IMR-90 (cell line): ENCODE measurements at regions not wholly inside any gene's neighbourhood (a gene's known extent, or its start where the extent isn't known, plus 50 kb on each side); places are given as distances from the start of the nearest gene placed in this dataset.

ENCODE experiments used
- CHD1 ChIP-seq: IDR thresholded peaks from 2 replicates; pipeline ENCODE4 v1.6.1; 2012; ENCODE audit warnings: low read depth, low read length, improper control_type of control experiment
- CTCF ChIP-seq: conservative IDR thresholded peaks from 2 replicates; pipeline ENCODE4 v1.5.1; 2012; ENCODE audit warnings: mild to moderate bottlenecking, low read depth, low read length, improper control_type of control experiment
- NFE2L2 ChIP-seq: fragments of 150-350 bp; IDR thresholded peaks from 2 replicates; pipeline ENCODE4 v1.6.1; 2016; ENCODE audit warnings: low read depth, mild to moderate bottlenecking, low read length
- POLR2A ChIP-seq: IDR thresholded peaks from 2 replicates; pipeline ENCODE4 v1.6.1; 2012; ENCODE audit warnings: mild to moderate bottlenecking, low read depth, low read length
- RFX5 ChIP-seq: IDR thresholded peaks from 2 replicates; pipeline ENCODE4 v1.8.0; 2012; ENCODE audit warnings: low read depth, mild to moderate bottlenecking, low read length, moderate library complexity

- TF ChIP-seq RFX5 (no peak), CTCF (no peak), POLR2A (no peak), CHD1 (no peak), NFE2L2 (no peak)
Observed at GRCh38 chr1:34278211-34278610, 101.5 kb downstream of the C1orf94 start.
